HG02938 (cell line): ENCODE measurements at regions not wholly inside any gene's neighbourhood (a gene's known extent, or its start where the extent isn't known, plus 50 kb on each side); places are given as distances from the start of the nearest gene placed in this dataset.
A peak's percentile ranks its signal among the peaks of the same experiment; 100 is the strongest.

Experiments
- ATAC-seq: cut with Tn5 transposase; IDR thresholded peaks from one replicate; pipeline ENCODE4 v1.9.1; 2021; ENCODE audit warnings: mild to moderate bottlenecking, moderate library complexity; ENCODE audit not compliant: unreplicated experiment

DNA sequence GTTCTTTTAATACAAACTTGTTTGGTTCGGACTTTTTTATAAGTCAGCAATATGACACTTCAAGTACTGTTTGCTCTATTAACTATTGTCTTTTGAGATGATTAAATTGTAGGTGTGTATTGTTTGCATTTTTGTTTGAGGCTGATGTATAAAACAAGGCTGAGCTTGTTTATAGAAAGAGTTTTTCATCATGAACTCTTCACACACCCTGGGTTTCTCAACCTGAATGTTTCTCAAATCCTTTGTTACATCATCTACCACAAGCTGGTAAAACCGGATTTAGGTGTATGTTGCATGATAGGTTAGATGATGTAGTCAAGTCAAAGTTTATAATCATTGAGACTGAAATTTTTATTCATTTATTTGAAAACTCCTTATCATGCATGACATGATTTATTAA is 335.2 kb upstream of the LRATD1 start:
- ATAC-seq: no peak

GRCh38 chr2:14297906-14298305 is 334.6 kb upstream of the LRATD1 start:
- ATAC-seq: no peak

DNA sequence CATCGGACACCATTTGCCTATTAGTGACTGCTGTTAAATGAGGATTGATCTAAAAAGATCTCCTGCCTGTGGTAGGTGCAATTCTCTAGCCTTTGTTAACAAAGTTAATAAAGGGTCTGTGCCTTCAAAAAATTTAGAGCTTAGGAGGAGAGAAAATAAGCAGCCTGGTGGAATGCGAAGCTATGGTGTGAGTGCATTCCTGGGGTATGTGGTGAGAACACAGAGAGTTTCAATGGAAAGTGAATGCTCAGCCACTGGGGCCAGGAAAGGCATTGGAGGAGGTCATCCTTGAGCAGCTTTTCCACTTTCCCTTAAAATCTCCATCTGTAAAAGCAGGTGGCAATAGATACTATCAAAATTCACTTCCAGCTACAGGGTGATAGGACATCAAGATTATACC is 331.2 kb upstream of the LRATD1 start:
- ATAC-seq: no peak

GRCh38 chr2:14303366-14304115 is 329.0 kb upstream of the LRATD1 start:
- ATAC-seq: peak; percentile 93

DNA sequence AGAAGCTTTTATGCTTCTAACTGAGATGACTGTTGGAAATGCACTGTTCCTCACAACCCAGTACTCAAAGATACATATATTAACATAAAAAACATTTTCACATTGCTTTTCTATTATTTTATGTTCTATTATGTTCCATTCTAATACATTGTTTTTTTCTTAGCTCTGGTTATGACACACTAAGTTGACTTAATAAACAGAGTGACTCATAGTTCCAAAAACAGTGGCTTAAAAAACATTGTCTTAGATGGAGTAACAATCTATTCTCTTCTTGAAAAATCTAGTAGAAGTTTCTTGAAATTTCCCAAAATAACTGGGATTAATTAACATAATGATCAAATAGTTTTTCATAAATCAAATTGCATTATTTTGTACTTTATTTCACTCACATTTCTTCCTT is 328.2 kb upstream of the LRATD1 start:
- ATAC-seq: no peak

GRCh38 chr2:14306268-14306861 is 326.2 kb upstream of the LRATD1 start:
- ATAC-seq: peak; percentile 52

DNA sequence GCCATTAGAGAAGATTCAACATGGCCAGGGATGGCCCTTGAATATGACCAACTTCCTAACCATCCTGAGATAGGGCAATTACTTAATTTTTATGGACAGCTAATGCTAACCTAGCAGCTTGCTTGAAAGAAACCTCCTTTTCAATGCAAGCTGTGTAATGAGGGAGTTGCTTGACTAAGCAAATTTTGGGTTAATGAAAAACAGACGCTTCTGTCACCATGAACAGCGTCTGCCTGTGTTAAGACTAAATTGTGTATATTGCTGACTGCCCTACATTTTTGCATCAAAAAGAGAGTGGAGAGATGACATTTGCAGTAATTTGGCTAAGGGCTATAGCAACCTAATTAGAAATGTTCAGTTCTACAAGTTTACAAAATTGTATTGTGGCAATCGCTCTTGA is 319.2 kb upstream of the LRATD1 start:
- ATAC-seq: no peak

GRCh38 chr2:14316594-14316993 is 315.9 kb upstream of the LRATD1 start:
- ATAC-seq: no peak

DNA sequence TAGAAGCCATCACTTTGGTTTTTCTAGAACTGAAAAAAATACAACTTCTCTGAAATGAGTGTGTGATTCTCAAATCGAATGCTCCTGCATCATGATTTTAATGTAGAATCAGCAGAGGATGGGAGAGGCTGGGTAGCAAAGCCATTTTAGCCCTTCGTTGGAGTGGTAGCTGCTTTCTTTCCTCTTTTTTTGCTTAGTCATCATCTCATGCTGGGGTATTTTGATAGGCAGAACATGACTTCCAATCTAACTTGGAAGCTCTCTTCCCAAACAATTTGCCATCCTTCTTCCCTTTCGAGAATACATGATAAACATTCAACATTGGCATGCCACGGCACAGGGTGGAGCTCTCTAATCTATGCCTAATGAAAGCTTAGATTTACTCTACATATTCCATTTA is 311.2 kb upstream of the LRATD1 start:
- ATAC-seq: no peak

GRCh38 chr2:14322306-14322705 is 310.2 kb upstream of the LRATD1 start:
- ATAC-seq: no peak

- no peak for ATAC-seq
These were observed 308.2 kb upstream of the LRATD1 start for GRCh38 chr2:14324308-14324707.

- no peak for ATAC-seq
These were observed 301.6 kb upstream of the LRATD1 start for GRCh38 chr2:14330884-14331283.

DNA sequence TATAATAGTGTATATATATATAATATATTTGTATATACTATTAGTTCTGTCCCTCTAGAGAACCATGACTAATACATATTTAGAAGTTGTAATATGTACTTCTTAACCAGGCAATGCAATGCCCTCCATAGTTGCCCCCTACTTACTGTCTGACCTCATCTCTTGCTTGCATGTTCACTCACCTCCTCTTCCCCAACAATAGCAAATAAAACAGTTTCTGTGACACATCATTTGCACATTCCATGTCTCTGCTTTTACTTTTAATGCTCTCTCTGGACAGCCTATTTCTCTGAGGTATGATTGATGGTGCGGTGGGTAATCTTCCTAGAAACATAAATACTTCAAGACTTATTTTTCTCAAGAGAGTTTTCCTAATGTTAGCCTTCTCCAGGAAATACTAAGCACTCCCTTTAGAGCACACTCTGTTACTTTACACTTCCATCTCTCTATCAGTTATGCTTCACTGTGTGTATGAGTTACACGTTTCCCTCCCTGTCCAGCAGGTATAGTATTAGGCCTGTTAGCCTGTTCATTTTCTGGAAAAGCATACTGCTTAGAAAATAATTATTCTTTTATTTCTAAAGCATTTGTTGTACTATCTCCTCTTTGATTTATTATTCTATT is 295.6 kb upstream of the LRATD1 start:
- ATAC-seq: no peak

GRCh38 chr2:14340703-14341102 is 291.8 kb upstream of the LRATD1 start:
- no peak for ATAC-seq

- ATAC-seq: no peak
These were observed 290.2 kb upstream of the LRATD1 start for GRCh38 chr2:14342313-14342712.

- ATAC-seq: no peak
These were observed 288.2 kb upstream of the LRATD1 start for GRCh38 chr2:14344355-14344754.

GRCh38 chr2:14348247-14348646 is 284.3 kb upstream of the LRATD1 start:
- ATAC-seq: no peak

DNA sequence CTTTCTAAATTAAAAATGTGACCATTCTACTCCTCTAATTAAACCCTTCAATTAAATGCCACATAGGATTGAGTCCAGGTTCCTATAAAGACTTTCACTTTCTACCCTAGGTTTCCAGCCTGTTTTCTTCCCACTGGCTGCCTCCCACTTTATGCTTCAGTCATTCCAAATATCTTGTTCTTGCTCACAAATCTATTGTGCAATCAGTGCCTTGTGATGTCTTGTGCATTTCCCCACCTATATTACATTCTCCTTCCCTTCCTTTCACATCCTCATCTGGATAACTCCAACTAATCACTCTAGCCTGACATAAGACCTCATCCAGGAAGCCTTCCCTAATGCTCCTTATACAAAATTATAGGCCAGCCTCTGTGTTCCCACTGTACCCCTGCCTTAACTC is 281.7 kb upstream of the LRATD1 start:
- ATAC-seq: no peak

DNA sequence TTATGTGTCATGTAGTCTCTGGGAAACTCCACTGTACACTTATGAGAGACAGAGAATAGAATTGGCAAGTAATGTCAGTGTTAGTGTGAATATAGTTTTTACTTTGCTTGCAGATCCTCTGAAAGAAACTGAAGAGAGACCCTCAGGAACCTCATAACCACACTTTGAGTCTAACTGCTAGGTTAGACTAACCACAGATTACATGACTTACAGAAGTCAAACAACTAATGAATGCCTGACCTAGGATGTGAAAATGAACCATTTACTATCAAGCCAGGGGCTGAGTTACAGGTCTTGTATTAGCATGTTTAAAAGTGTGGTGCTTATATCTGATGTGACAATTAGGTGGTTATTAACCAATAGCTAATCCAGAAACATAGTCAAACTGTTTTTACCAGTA is 280.4 kb upstream of the LRATD1 start:
- ATAC-seq: no peak

DNA sequence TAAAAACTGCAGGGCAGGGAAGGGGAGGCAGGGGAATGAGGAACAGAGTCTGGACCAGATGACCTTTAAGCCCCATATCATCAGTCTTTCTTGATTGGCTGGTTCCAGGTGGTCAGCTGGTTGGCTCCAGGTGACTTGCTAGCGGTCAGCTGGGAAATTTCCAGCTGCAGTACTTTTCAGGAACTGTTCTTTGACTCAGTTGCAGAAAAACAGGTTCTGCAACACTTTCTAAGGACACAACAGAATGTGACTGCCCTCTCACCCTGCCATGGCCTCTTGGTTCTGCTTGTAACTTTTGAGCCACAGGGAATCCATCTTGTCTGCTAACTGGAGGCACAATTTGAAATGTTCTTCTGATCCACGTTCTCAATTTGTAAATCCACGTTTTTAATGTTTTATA is 278.3 kb upstream of the LRATD1 start:
- no peak for ATAC-seq

DNA sequence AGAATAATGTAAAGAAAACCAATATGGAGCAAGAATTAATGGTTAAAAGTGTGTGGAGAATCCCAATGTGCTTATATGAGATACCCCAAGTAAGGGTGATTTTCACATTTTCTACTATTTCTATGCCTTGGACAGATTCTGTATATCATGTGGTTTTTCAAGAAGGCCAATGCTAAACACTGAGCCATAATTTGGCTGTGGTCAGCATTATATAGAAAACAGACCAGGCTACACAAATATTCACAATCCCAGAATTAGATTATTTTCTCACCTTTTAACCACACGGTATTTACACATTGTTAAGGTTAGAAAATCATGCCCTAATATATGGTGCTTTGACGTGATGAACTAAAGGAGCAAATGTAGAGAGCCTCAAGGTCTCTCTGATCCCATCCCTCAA is 277.4 kb upstream of the LRATD1 start:
- no peak for ATAC-seq

DNA sequence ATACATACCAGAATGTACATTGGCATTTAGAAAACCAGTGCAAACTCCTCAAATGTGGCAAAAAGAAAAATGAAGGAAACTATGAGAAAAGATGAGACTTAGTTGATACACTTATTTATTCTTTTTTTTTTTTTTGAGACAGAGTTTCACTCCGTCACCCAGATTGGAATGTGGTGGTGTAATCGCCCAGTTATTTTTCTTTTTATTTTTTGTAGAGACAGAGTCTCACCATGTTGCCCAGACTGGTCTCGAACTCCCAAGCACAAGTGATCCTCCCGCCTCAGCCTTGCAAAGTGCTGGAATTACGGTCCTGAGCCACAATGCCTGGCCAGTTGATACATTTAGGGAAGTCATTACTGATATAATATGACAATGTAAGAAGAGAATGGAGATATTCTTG is 274.2 kb upstream of the LRATD1 start:
- ATAC-seq: no peak
